ELF-1 (cell line): ENCODE measurements at regions not wholly inside any gene's neighbourhood (a gene's known extent, or its start where the extent isn't known, plus 50 kb on each side); places are given as distances from the start of the nearest gene placed in this dataset.
"Not testable (repeated sequence)": the region's sequence is repeated elsewhere in the genome, so short reads cannot be mapped to it uniquely, and the experiment has no call there.

ENCODE experiments used
- DNase-seq: peaks from one replicate; pipeline ENCODE4 v3.0.0-alpha.2; 2016; ENCODE audit warnings: low read depth, low spot score

DNA sequence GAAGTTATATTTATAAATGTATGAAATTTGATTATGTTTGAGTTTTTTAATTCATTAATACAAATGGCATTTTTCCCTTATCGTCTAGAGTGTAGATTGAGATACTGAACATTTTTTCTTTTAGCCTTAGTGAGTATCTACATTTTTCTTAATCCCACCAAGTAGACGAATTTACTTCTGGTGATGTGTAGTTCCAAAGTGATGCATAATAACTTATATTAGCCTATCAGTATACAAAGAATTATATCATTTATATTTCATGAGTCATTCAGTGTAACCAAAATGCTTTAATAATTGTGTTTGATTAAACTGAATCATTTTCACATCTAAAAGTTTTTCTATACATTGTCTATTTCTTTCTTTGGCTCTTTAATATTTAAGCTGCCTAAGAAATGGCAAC lies 745.6 kb upstream of the LUZP2 start:
- DNase-seq = no peak

DNA sequence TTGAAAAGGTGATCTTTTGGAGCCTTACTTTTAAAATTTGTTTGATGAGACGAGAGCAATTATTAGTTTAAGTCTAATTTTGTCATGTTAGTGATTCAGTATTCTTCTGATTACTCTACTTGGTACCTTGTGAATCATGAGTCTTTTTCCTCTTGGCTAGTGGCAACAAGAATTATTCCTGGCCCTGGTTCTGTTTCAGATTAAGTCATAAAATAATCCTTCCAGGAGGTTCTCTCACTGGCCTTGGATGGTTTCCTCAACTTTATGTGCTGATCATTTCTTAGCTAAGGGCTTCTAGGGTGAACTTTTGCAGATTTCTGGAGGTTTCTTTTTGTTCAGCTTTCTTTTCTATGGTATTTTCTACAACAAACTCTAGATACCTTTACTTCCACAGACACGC lies 741.8 kb upstream of the LUZP2 start:
- DNase-seq = no peak

- no peak for DNase-seq
Observed at GRCh38 chr11:23755769-23756168, 741.1 kb upstream of the LUZP2 start.

GRCh38 chr11:23759489-23759888 lies 737.4 kb upstream of the LUZP2 start:
- no peak for DNase-seq

GRCh38 chr11:23764286-23764685 lies 732.6 kb upstream of the LUZP2 start:
- DNase-seq = no peak

- no peak for DNase-seq
Observed at GRCh38 chr11:23765682-23766252, 731.1 kb upstream of the LUZP2 start.

- no peak for DNase-seq
Observed at GRCh38 chr11:23767576-23767975, 729.3 kb upstream of the LUZP2 start.

DNA sequence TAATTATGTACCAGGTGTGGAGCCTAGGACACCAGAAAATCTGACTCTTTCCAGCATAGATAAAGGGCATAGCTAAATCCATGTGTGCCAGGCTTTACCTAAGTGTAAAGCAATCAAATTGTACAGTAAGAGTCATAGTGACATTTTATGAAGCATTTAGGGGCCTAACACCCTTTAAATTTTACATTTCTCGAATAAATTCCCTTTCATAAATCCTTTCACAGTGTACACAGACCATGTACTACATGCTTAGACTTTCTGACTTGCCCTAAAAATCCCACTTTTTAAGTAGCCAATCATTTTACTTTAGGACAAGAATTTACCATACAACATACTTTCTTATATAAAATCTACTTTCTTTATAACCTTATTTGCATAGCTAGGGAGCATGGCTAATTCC lies 727.6 kb upstream of the LUZP2 start:
- DNase-seq = no peak

- DNase-seq = no peak
Observed at GRCh38 chr11:23772081-23772480, 724.8 kb upstream of the LUZP2 start.

DNA sequence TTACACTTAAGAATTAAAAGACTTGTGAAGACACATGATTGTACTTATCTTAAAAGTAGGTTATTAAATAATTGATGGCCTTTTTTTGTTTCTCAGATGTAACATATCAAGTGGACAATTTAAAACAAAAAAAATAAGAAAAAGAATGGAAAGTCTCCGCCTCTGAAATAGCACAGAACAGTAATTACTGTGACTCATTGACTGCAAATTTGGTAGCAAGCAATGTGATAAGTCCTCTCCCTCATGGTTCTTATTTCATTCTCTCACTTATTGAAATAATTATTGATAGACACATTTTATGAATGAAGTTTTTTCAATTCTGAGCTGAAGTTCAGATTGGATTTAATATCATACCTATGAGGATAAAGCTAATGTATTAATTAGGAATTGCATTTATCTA lies 717.9 kb upstream of the LUZP2 start:
- DNase-seq = no peak

- no peak for DNase-seq
Observed at GRCh38 chr11:23780231-23780630, 716.6 kb upstream of the LUZP2 start.

DNA sequence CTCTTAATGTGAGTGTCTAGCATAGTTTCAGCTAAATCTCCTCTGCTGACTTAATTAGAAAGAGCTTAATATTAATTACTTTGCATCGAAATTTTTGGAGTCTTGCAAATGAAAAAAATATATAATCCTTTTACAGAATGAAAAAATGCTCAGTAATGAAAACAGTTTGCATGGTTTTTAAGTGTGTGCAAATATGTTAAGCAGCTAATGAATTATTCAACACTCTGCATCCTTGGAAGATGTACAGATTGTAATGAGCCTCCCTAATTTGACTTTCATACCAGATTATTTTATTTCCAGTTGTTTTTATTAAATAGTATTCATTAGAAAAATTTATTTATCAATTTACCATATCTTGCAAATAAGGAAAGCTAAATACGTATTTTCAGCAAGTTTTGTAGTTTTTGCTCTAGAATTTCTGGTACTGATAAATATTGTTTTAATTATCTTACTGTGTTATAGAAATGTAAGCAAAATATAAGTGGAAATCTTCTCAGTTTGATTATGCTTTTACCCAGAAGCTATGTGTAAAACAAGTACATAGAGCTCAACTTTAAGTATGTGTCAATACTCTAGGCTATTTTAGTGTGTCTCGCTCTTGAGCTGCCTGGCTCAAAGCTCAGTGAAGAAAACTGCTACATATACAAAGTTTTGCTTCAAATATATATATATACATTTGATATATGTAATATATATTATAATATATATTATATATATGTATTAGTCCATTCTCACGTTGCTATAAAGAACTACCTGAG lies 714.9 kb upstream of the LUZP2 start:
- no peak for DNase-seq

- not testable (repeated sequence) for DNase-seq
Observed at GRCh38 chr11:23786974-23787373, 709.9 kb upstream of the LUZP2 start.

- DNase-seq = no peak
Observed at GRCh38 chr11:23789200-23789853, 707.5 kb upstream of the LUZP2 start.

DNA sequence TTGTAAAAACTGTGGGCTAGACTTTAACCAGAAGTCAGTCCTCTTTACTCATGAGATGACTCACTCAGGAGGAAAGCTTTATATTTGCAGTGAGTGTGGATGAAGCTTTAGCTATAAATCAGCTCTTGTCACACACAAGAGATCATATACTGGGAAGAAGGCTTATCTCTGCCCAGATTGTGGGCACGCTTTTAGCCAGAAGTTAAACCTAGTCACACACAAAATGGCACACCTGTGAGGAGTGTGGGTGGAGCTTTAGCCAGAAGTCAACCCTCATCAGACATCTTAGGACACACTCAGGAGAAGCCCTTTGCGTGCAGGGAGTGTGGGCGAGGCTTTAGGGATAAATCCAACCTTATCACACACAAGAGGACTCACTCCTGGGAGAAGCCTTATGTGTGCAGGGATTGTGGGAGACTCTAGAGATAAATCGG lies 706.9 kb upstream of the LUZP2 start:
- DNase-seq = no peak

DNA sequence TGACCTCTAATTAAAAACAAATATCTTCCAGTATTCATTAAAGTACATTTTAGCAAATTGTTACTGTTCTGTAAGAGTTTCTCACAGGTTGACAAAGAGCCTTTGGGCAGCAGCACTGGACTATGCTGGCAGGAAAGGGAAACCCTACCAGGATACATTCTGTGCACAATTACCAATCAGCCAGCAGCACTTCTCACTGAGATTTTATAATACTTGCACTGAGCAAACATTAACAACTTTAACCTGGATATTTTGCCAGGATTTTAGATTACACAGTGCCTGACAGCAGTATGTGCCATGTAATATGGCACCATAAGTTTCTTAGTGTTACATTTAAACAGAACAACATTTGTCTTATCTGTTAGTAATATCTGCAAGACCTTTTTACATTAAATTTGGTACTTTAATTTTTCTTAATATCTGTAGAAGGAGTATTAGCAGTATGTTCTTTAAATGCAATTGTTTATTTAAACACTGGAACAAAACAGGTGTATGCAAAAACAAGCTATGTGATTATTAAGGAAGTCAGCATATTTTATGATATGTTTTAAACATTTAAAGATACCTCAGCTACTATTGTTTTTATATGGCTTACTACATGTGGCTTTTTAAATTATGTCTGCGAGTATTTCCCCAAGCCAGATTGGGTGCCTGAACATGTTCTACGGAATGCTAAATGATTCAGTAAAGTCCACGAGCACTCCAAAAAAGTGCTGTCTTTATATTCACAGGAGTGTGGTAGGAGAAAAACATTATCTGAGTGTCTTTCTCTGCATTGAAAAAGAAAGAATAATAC lies 699.0 kb upstream of the LUZP2 start:
- DNase-seq = no peak

DNA sequence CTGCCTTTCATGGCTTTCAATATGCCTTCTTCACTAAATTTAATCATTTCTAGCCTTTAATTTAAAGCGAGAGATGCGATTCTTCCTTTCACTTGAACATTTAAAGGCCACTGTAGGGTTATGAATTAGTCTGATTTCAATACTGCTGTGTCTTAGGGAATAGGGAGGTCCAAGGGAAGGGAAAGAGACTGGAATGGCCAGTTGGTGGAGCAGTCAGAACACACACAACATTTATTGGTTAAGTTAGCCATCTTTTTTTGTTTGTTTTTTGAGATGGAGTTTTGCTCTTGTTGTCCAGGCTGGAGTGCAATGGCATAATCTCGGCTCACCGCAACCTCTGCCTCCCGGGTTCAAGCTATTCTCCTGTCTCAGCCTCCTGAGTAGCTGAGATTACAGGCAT lies 662.5 kb upstream of the LUZP2 start:
- peak; percentile 9 for DNase-seq

GRCh38 chr11:23836981-23837380 lies 659.9 kb upstream of the LUZP2 start:
- DNase-seq = no peak

DNA sequence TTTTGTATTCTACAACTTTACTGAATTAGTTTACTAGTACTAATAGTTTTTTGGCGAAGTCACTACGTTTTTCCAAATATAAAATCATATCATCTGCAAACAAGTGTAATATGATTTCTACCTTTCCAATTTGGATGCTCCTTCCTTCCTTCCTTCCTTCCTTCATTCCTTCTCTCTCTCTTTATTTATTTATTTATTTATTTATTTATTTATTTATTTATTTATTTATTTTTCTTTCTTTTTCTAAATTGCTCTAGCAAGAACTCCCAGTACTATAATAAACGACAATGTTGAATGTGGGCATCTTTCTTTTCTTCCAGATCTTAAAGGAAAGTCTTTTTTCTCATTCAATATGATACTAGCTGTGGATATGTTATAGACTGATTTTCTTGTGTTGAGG lies 656.0 kb upstream of the LUZP2 start:
- DNase-seq = no peak

DNA sequence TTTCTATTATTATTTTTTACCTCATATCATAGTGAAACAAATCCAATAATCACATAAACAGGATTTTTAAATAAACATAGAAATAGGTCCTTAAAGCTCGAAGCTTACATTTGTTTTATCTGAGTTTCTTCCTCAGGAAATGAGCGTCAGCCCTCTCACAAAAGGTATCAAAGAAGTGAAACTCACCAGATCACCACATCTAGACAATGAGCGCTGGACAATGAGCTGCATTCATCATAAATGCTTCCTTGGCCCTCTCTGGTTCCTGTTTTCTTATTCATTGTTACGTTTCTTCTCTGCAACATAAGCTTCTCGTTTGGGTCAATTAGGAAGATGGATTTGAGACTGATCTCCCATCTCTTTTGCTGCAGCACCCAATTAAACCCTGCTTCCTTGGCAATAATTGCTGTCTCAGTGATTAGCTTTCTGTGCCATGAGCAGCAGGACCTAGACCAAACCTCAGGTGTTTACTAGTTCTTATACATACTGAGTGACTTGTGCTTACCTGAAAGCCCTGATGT lies 649.9 kb upstream of the LUZP2 start:
- DNase-seq = no peak

DNA sequence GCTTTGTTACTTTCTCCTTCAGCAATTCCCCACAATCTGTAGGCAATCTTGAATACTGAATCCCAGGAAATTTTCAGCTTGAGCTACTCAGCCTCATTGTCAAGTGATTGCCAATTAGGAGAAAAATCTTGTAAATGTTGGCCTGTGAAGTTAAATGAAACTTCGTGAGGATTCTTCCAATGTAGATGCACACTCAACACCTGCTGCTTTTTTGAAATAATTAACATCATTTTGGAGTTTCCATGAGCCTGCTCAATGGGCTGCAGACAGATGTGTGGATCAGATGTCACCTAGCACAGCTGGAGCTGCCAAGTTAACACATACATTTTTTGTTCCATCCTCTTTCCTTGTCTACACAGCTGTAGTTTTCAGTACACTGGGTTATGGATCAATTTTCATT lies 645.6 kb upstream of the LUZP2 start:
- DNase-seq = no peak

DNA sequence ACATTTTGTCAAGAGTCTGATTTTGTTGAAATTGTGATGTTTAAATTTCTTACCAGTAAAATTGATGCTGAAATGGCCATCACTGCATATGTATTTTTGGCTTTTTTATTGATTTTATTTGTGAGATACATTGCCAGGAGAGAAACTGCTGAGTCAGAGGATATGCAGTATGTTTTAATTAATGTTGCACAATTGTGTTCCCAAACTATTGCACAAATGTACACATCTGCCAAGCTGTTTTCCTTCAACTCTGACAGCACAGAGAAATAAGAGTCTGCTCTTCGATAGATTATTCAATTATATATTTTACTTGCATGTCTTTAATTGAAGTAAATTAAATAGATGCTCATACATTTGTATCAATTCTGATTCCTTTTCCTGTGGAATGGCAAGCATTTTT lies 640.2 kb upstream of the LUZP2 start:
- DNase-seq = no peak
